Esophagus (tissue), 2 donors: ENCODE measurements at regions not wholly inside any gene's neighbourhood (a gene's known extent, or its start where the extent isn't known, plus 50 kb on each side); places are given as distances from the start of the nearest gene placed in this dataset.
"Not testable (repeated sequence)": the region's sequence is repeated elsewhere in the genome, so short reads cannot be mapped to it uniquely, and the experiment has no call there.

ENCODE experiments used
- H3K27ac ChIP-seq, 2 donors: one replicate each; pipeline ENCODE4 v1.5.1; 2013; ENCODE audit warnings: low read depth in 2 of 2, mild to moderate bottlenecking in 2 of 2, inconsistent platforms in 1 of 2, low read length in 1 of 2, moderate library complexity in 1 of 2
- H3K27me3 ChIP-seq, 2 donors: one replicate each; pipeline ENCODE4 v1.6.1; 2013; ENCODE audit warnings: low read length in 2 of 2, control low read depth in 1 of 2, mild to moderate bottlenecking in 1 of 2; ENCODE audit not compliant: insufficient read depth in 2 of 2, control insufficient read depth in 1 of 2
- H3K36me3 ChIP-seq, 2 donors: one replicate each; pipeline ENCODE4 v1.6.1; 2013; ENCODE audit warnings: low read length in 1 of 2; ENCODE audit not compliant: control insufficient read depth in 2 of 2, insufficient read depth in 2 of 2
- H3K4me1 ChIP-seq, 2 donors: one replicate each; pipeline ENCODE4 v1.6.1; 2013; ENCODE audit warnings: low read length in 1 of 2; ENCODE audit not compliant: control insufficient read depth in 2 of 2, insufficient read depth in 2 of 2
- H3K4me3 ChIP-seq, 2 donors: one replicate each; pipeline ENCODE4 v1.5.1; 2013; ENCODE audit warnings: low read length in 2 of 2, mild to moderate bottlenecking in 2 of 2, low read depth in 1 of 2, moderate library complexity in 1 of 2
- H3K9me3 ChIP-seq, 2 donors: one replicate each; pipeline ENCODE4 v1.6.1; 2013; ENCODE audit warnings: mild to moderate bottlenecking in 2 of 2, low read depth in 1 of 2, low read length in 1 of 2, moderate library complexity in 1 of 2; ENCODE audit not compliant: control insufficient read depth in 2 of 2, insufficient read depth in 1 of 2
- WGBS, 2 donors: extraction: QIAGEN DNeasy Blood & Tissue Kit; methylation state at CpG; one replicate each; pipeline ENCODE4 v1.1.7; 2013; 5-methylcytosine and 5-hydroxymethylcytosine counted together
- donor health status: healthy with polysubstance abuse.
- donor health status: Bipolar disorder and iron deficiency.

DNA sequence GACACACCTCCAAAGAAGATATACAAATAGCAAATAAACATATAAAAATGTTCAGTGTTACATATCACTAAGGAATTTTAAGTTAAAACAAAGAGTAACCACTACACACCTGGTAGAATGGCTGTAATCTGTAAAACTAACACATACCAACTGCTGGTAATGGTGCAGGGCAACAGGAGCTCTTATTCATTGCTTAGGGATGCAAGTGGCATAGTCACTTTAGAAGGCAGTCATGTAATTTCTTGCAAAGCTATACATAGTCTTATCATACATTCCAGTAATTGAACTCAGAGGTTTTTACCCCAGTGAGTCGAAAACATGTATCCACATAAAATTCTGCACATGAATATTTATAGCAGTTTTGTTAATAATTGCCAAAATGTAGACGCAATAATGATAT, 906.8 kb upstream of the CITED2 start:
- Histone ChIP-seq H3K27me3 (no peaks in the 10 kb centered on the region), H3K4me1 (no peaks in the 10 kb centered on the region), H3K27ac (no peak overlapping the region), H3K9me3 (no peaks in the 10 kb centered on the region), H3K36me3 (no peaks in the 10 kb centered on the region), H3K4me3 (no peak overlapping the region)
- WGBS, 2 donors = 82 to 86% methylated on average over 2 of the region's 2 CpGs

DNA sequence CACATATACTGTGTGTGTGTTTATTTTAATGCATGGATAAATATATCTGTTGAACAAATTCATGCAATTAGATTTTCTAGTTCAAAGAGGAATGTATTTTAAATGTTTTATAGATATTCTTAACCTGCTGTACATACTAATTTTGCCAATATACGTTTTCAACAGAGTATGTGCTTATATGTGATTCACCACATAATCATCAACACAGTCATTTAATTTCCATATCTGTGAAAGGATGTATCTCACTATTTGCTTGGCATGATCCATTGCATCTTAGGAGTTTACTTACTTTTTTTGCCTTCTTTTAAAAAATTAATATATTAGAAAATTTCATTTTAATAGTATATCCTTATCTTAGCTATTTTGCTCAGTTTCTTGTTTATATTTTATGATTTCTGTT, 902.3 kb upstream of the CITED2 start:
- no peak overlapping the region for H3K27ac ChIP-seq
- no peaks in the 10 kb centered on the region for H3K4me1 ChIP-seq
- no peaks in the 10 kb centered on the region for H3K36me3 ChIP-seq
- H3K4me3 ChIP-seq = no peak overlapping the region
- H3K27me3 ChIP-seq = no peaks in the 10 kb centered on the region
- 55 to 83% methylated on average over 1 of the region's 1 CpG for WGBS, 2 donors
- H3K9me3 ChIP-seq = no peaks in the 10 kb centered on the region

DNA sequence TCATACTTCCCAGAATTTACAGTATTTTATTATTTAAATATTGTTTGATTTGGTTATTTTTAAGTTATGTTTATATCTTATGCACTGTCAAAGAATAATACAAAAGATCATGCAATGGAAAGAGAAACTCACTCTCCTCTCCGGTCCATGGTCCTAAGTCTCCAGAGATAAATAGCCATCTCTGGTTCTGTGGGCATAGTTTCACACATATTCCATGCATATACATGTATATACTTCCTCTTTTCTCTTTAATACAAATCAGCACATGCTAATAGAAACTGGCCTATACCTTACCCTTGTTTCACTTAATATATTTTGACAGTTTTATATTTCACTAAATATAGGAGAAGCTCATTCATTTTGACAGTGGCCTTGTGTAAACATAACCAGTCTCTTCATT, 901.7 kb upstream of the CITED2 start:
- Histone ChIP-seq H3K36me3 (no peaks in the 10 kb centered on the region), H3K4me1 (no peaks in the 10 kb centered on the region), H3K27ac (no peak overlapping the region), H3K27me3 (no peaks in the 10 kb centered on the region), H3K4me3 (no peak overlapping the region), H3K9me3 (no peaks in the 10 kb centered on the region)
- WGBS, 2 donors = 98 to 100% methylated on average over 1 of the region's 1 CpG

DNA sequence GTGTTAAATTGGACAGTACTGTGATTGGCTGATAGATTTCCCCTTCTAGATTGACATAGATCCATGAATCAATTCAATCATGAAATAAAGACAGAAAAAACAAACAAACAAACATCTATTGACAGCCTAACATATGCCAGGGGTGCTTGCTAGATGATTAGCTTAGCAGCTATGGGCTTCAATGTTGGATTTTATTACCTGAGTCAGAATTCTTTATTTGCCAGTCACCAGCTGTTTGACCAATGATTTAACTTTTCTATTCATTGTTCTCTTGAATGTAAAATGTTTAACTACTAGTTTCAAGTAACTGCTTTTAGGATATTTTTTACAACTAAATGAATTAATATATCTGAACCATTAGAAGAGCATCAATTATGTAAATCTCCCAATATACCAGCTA, 901.3 kb upstream of the CITED2 start:
- no peaks in the 10 kb centered on the region for H3K36me3 ChIP-seq
- no peak overlapping the region for H3K4me3 ChIP-seq
- no peak overlapping the region for H3K27ac ChIP-seq
- H3K9me3 ChIP-seq = no peaks in the 10 kb centered on the region
- H3K4me1 ChIP-seq = no peaks in the 10 kb centered on the region
- H3K27me3 ChIP-seq = no peaks in the 10 kb centered on the region

DNA sequence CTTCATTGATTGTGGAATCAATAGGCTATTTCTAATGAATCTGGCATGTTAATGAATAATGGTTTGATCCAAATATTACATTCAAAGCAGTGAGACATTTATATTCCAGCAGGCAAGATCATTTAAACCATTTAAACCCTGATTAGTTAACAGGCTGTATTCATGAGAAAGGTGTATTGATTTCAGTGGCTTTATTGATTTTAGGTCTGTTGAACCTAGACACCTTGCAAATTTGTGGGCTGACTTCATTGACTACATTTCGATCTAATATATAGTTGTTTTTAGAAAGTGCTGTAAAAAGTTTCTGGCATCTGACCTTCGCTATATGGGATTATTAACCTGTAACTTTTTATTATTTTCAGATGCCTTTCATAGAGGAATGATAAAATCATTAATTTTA, 900.1 kb upstream of the CITED2 start:
- H3K4me3 ChIP-seq = no peak overlapping the region
- no peaks in the 10 kb centered on the region for H3K9me3 ChIP-seq
- 84 to 92% methylated on average over 2 of the region's 2 CpGs for WGBS, 2 donors
- no peak overlapping the region for H3K27ac ChIP-seq
- no peaks in the 10 kb centered on the region for H3K4me1 ChIP-seq
- H3K27me3 ChIP-seq = no peaks in the 10 kb centered on the region
- no peaks in the 10 kb centered on the region for H3K36me3 ChIP-seq

DNA sequence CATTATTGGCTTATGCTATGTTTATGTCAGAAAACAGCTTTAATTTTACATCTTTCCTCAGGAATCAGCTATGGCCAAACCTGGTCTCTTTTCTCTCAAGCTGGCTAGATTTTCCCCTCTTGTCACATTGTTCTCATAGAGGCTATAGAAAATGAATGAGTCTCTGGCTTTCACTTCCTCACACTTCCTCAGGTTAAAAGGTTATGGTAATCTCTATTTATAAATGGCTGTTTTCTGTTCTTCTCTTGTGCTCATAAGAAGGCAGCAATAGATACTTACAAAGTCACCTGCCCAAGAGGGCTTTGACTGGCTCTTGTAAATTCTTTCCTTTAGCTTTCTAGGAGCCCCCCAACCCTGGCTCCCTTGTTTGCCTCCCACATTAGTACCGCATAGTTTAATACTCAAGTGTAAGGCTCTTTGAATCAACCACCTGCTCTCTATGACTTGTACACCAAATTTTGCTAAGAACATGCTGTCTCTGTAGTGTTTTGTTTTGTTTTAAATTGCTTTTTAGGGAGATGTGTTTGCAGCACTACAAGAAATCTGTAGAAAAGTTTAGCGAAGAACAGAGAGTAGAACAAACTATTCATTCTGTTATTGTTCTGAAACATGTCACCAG, 897.4 kb upstream of the CITED2 start:
- H3K27me3 ChIP-seq = no peaks in the 10 kb centered on the region
- no peaks in the 10 kb centered on the region for H3K4me1 ChIP-seq
- no peak overlapping the region for H3K27ac ChIP-seq
- WGBS, 2 donors = 86 to 91% methylated on average over 2 of the region's 2 CpGs
- H3K4me3 ChIP-seq = no peak overlapping the region
- H3K36me3 ChIP-seq = no peaks in the 10 kb centered on the region
- H3K9me3 ChIP-seq = no peaks in the 10 kb centered on the region

DNA sequence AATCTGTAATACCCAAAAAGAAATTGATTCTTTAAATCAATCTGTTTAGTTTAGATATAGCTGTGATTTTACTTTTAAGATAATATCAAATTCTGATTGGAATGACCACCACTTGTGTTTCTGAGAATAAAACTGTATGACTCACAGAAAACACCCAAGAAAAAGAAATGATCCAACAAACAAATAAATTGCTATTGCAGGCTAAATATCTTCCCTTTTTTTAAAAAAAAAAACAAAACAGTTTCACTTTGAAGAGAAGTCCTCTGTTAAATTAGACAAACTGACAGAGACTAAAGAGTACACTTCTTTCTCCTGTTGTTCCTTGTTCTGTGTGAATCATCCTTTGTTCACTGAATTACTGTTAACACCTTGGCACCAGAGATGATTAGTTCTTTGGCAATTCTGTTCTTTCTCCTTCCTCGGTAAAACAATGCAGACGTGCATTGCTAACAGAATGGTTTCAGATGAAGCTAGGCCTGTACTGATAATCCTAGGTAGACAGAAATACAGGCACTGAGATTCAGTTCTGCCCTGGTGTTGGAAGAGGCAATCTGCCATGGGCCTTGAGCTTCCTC, 895.2 kb upstream of the CITED2 start:
- no peak overlapping the region for H3K4me3 ChIP-seq
- no peaks in the 10 kb centered on the region for H3K27me3 ChIP-seq
- 40 to 60% methylated on average over 2 of the region's 2 CpGs for WGBS, 2 donors
- H3K9me3 ChIP-seq = no peaks in the 10 kb centered on the region
- H3K27ac ChIP-seq = no peak overlapping the region
- no peaks in the 10 kb centered on the region for H3K36me3 ChIP-seq
- no peaks in the 10 kb centered on the region for H3K4me1 ChIP-seq

DNA sequence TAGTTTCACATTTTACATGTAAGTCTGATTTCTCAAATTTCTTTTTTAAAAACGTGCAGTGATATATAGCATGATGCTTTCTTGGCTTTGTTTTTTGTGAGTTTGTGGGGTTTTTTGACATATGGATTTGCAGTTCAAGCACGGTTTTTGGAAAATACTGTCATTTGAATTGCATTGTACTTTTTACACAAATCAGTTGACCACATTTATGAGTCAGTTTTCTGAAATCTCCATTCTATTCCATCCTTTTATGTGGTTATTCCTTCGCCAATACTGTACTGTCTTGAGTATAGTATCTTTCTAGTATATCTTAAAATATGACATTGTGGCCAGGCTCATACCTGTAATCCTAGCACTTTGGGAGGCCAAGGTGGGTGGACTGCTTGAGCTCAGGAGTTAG, 890.0 kb upstream of the CITED2 start:
- no peaks in the 10 kb centered on the region for H3K4me1 ChIP-seq
- no peaks in the 10 kb centered on the region for H3K27me3 ChIP-seq
- no peak overlapping the region for H3K4me3 ChIP-seq
- H3K27ac ChIP-seq = no peak overlapping the region
- WGBS, 2 donors = 86 to 93% methylated on average over 3 of the region's 3 CpGs
- H3K9me3 ChIP-seq = no peaks in the 10 kb centered on the region
- no peaks in the 10 kb centered on the region for H3K36me3 ChIP-seq

DNA sequence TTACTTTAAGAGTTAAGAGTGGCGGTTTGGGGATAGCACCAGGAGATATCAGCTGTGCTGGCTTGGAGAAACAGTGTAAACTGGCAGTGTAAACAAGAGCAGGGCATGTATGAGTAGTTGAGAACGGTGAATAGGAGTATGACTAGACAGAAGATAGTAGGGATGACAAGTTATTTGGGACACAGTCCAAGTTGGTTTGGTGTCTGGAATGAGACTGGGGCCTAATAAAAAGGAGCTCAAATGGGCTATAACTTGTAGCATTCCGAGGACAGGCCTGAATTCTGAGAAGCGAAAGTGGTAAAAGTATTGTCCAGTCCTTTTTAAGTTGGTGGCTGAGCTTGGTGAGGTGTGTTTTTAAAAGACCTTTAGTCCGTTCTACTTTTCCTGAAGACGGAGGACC, 883.9 kb upstream of the CITED2 start:
- H3K27ac ChIP-seq, H3K36me3 ChIP-seq, H3K4me3 ChIP-seq, H3K4me1 ChIP-seq, H3K9me3 ChIP-seq, H3K27me3 ChIP-seq: not testable (repeated sequence)
- 76 to 82% methylated on average over 4 of the region's 6 CpGs for WGBS, 2 donors

DNA sequence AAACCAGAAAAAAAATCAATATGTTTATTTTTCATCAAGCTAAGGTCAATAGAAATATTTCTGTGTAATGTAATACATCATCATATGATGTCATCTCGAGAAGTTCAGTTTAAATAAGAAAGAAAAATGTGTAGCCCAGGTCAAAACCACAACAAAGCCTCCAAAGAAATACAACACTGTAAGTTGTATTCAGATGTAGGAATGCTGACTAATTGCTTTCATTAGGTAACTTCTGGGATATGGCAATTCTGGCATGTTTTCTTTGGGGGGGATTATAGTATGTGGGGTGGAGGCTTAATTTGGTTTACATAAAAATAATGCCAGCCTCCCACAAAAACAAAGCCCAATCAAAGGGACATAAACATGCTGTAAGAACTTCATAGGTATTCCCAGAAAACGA, 881.8 kb upstream of the CITED2 start:
- WGBS, 2 donors = 71 to 74% methylated on average over 2 of the region's 2 CpGs
- H3K4me1 ChIP-seq = no peaks in the 10 kb centered on the region
- no peaks in the 10 kb centered on the region for H3K9me3 ChIP-seq
- H3K36me3 ChIP-seq = no peaks in the 10 kb centered on the region
- no peak overlapping the region for H3K4me3 ChIP-seq
- no peaks in the 10 kb centered on the region for H3K27me3 ChIP-seq
- no peak overlapping the region for H3K27ac ChIP-seq
